GM12892 (cell line): ENCODE measurements at regions not wholly inside any gene's neighbourhood (a gene's known extent, or its start where the extent isn't known, plus 50 kb on each side); places are given as distances from the start of the nearest gene placed in this dataset.

Experiments used
- DNase-seq: peaks from one replicate; pipeline ENCODE4 v3.0.0; 2011; ENCODE audit not compliant: insufficient read length
- FAIRE-seq: peaks from 2 replicates; lab custom pipeline; 2011; peaks lifted over from hg19 to GRCh38; lab: Jason Lieb, UNC
- POLR2A ChIP-seq: IDR thresholded peaks from 2 replicates; pipeline ENCODE4 v1.6.1; 2011; ENCODE audit warnings: low read depth, low read length, control low read depth
- POLR2AphosphoS5 ChIP-seq: IDR thresholded peaks from 2 replicates; pipeline ENCODE4 v1.6.1; 2011; ENCODE audit warnings: low read depth, low read length, control low read depth
- TAF1 ChIP-seq: IDR thresholded peaks from 2 replicates; pipeline ENCODE4 v1.6.1; 2011; ENCODE audit warnings: low read depth, mild to moderate bottlenecking, control low read depth, low read length, borderline replicate concordance

DNA sequence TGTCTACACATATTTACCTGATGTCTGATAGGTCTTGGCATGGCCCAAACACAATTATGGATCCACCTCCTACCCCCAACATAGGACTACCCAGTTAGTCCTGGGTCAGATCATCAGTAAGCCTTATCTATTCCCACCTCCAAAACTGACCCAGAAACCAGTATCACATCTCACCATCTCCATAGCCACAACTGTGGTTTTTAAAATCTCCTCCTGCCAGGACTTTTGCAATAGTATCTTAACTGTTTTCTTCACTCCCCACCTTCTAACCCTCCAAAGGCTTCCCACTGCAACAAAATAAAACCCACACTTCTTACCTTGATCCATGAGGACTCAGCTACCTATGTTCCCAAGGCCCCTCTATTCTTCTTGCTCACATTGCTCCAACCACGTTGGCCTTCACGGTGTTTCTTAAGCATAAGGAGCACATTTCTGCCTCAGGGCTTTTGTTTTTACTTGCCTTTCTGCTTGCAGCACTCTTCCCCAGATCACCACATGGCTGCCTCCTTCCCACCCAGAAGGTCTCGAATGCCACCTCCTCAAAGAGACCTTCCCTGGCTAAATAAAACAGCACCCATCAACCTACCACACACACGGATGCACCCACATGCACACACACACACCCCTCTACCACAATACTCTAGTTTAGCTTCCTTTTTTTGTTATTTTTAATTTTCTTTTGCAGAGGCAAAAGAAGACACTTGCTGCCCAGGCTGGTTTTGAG is 125.9 kb upstream of the SLC1A4 start:
- DNase-seq (no peak), FAIRE-seq (peak; percentile 44)
- TF ChIP-seq POLR2AphosphoS5: no peak
- no peak for TF ChIP-seq TAF1
- no peak for TF ChIP-seq POLR2A

DNA sequence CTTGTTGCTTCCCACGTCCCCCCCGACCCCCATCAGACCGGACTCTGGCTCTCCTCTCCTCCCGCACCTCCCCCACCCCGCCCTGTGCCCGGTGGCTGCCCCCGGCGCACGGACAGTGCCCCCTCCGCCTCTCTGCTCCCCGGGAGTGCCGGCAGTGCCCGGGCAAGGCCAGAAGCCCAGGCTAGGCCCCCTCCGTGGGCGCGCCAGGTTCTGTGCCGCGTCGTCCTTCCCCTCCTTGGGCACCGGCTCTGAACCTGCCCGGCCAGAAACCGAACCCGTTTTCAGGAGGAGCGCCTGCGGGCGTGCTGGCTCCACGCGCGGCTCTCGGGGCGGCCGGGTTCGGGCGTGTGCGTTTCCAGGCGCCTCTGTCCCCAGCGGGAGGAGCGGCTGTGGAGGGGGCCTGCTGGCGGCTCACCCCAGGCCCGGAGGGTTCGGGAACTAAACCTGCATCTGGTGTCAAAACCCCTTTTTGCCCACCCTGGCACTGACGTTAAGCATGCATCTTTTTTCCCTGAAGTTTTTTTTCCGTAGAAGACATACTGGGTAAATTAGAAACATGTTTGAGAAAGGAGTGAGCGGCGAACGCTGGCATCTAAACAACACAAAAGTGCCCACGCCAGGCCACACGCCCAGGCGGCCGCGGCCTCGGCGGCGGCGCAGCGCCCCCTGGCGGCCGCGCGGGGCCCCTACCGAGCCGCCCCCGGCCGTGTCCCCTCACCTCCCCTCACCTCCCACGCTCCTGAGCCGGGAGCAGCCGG is 123.9 kb upstream of the SLC1A4 start:
- FAIRE-seq: peak; percentile 84
- peak; percentile 88 for DNase-seq
- TF ChIP-seq POLR2AphosphoS5 (no peak), POLR2A (no peak), TAF1 (no peak)

- DNase-seq: no peak
- TF ChIP-seq TAF1 (no peak), POLR2AphosphoS5 (no peak), POLR2A (no peak)
Measured at GRCh38 chr2:64865831-64866345, 123.3 kb upstream of the SLC1A4 start.

GRCh38 chr2:64866797-64867196 is 122.4 kb upstream of the SLC1A4 start:
- TF ChIP-seq POLR2AphosphoS5 (no peak), POLR2A (no peak), TAF1 (no peak)
- DNase-seq (no peak), FAIRE-seq (no peak)

More at GRCh38 chr2:64865831-64866345, 123.3 kb upstream of the SLC1A4 start:
- FAIRE-seq: peak; percentile 17

DNA sequence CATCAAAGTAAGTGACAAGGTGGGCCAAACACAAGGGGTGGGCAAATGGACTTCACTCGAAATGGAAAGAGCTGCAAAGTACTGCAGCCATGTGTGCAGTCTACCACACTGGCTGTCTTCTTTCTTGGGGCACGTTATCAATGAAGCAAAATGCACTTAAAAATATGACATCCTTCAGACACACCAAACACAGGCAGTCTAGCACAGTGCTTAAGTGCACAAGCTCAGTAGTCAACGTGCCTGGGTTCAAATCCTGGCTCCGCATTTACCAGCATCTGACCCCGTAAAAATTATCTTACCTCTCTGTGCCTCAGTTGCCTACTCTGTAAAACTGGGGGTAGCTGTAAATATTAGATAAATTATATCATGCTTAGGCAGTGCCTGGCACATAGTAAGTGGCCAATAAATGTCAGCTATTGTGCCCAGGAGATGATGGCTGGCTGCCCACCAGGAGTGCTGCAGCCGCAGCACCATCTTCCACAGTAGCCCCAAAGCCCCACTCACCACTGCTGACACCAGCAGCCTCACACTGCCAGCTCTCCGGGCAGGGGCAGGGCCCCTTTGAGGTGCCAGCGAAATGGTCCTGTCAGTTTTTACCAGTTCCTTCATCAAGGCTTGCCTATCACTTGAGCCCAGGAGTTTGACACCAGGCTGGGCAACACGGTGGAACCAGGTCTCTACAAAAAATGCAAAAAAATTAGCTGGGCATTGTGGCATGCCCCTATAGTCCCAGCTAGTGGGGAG is 121.8 kb upstream of the SLC1A4 start:
- DNase-seq: no peak

GRCh38 chr2:64869126-64869525 is 120.1 kb upstream of the SLC1A4 start:
- TF ChIP-seq TAF1: no peak
- TF ChIP-seq POLR2A: no peak
- TF ChIP-seq POLR2AphosphoS5: no peak
- no peak for DNase-seq
- FAIRE-seq: no peak

More for the DNA sequence above, 121.8 kb upstream of the SLC1A4 start:
- FAIRE-seq: no peak
- no peak for TF ChIP-seq POLR2AphosphoS5
- TF ChIP-seq TAF1: no peak
- no peak for TF ChIP-seq POLR2A

- FAIRE-seq: peak; percentile 94
- peak; percentile 61 for DNase-seq
- no peak for TF ChIP-seq TAF1
- no peak for TF ChIP-seq POLR2A
- TF ChIP-seq POLR2AphosphoS5: no peak
Measured at GRCh38 chr2:64873472-64873924, 115.7 kb upstream of the SLC1A4 start.

DNA sequence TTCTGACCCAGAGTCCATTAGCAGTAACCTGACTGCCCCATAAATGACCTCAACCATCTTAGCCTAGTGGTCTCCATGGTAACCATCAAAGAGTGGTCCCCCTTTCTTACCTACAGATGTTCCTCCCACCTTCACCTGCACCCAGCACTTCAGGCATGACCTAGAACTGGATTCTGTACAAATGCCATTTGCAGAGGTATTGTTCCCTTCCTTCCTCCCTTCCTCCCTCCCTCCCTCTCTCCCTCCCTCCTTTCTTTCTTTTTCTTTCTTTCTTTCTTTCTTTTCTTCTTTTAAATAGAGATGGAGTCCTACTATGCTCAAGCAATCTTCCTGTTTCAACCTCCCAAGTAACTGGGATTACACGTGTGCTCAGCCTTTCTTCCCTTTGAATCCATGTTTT is 114.6 kb upstream of the SLC1A4 start:
- no peak for DNase-seq
- no peak for TF ChIP-seq TAF1
- TF ChIP-seq POLR2A: no peak
- TF ChIP-seq POLR2AphosphoS5: no peak
- no peak for FAIRE-seq

DNA sequence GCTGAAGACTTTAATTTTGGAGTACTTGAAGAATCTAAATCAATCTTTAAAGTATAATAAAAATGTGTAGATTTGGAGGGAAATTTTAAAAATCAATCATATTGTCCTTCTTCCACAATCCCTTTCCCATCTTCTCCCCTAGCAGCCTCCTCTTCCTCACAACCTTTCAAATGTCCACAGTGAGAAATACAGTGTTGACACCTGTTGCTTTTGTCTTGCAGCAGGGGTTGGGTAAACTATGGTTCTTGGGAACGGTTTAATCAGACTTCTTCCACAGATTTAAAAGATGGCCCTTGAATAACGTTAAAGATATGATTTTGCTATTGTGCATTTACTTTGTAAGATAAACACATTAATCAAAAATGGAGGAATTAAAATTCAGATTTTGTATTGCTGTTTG is 113.8 kb upstream of the SLC1A4 start:
- DNase-seq: no peak
- no peak for FAIRE-seq
- TF ChIP-seq POLR2A (no peak), POLR2AphosphoS5 (no peak)

DNA sequence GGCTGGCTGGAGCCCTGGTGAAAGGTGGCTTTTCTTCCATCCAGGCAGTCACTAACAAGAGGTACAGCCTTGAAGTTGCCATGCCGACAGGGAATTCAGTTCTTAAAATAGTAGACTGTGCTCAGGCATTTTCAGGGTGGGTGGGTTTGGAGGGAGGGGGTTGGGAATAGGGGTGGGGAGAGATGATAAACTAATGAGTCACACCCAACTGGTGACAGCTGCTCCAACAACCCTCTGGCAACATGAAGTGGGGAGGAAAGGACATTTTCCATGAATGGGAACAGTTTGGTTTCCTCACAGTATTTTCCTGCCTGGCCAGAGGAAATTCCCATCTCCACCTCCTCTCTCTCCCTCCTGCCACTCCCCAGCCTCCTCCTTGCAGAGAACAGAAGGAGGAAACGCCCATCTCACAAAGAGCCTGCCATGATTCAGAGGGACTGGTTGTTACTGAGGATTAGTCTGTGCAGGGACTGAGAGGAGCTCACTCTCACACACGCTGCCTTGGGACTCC is 113.0 kb upstream of the SLC1A4 start:
- FAIRE-seq: no peak
- DNase-seq: no peak
- TF ChIP-seq POLR2A: no peak
- no peak for TF ChIP-seq POLR2AphosphoS5
- no peak for TF ChIP-seq TAF1

DNA sequence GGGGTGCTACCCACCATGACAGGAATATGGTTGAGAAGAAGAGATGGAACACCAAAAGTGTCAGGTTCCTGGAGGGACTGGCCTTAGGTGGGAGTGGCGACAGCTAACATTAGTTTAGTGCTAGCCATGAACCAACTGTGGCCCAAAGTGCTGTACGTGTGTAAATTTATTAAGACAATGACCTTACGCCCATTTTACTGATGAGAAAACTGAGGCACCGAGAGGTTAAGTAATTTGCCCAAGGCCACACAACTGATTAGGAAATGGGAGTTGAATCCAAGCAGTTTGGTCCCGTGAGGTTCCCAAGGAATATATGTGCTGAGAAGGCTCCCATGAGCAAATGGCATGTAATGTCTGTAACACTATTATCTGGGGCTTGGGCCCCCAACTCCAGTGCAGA is 109.5 kb upstream of the SLC1A4 start:
- no peak for DNase-seq
- FAIRE-seq: no peak
- no peak for TF ChIP-seq TAF1
- no peak for TF ChIP-seq POLR2AphosphoS5
- TF ChIP-seq POLR2A: no peak
